SK-N-SH treated with all-trans-retinoic acid at 6 μM for 48 hours (cell line): ENCODE measurements at regions not wholly inside any gene's neighbourhood (a gene's known extent, or its start where the extent isn't known, plus 50 kb on each side); places are given as distances from the start of the nearest gene placed in this dataset.

ENCODE experiments used
- ATAC-seq: fragments of 200-7000 bp; cut with Tn5 transposase; 3 replicates; pipeline ENCODE4 v1.9.1; 2020; ENCODE audit warnings: mild to moderate bottlenecking, moderate library complexity
- ARNTL ChIP-seq: fragments of 450-650 bp; formaldehyde crosslinking; IDR thresholded peaks from 2 replicates; pipeline ENCODE4 v1.5.0; 2020; ENCODE audit warnings: low read depth, mild to moderate bottlenecking, moderate library complexity, borderline replicate concordance
- BACH2 ChIP-seq: fragments of 250-450 bp; sonication (Bioruptor Pico); IDR thresholded peaks from 2 replicates; pipeline ENCODE4 v1.9.0; 2021; ENCODE audit warnings: mild to moderate bottlenecking, borderline replicate concordance
- CSDC2 ChIP-seq: fragments of 250-450 bp; sonication (Bioruptor Pico); IDR thresholded peaks from 2 replicates; pipeline ENCODE4 v1.5.0; 2020; ENCODE audit warnings: mild to moderate bottlenecking, moderate library complexity
- ESRRG ChIP-seq: fragments of 250-450 bp; sonication (Bioruptor Pico); IDR thresholded peaks from 2 replicates; pipeline ENCODE4 v1.6.1; 2021; ENCODE audit warnings: mild to moderate bottlenecking
- GLIS3 ChIP-seq: fragments of 250-450 bp; sonication (Bioruptor Pico); IDR thresholded peaks from 2 replicates; pipeline ENCODE4 v1.5.0; 2020; ENCODE audit warnings: mild to moderate bottlenecking, moderate library complexity
- ISL1 ChIP-seq: fragments of 250-450 bp; sonication (Bioruptor Pico); IDR thresholded peaks from 2 replicates; pipeline ENCODE4 v2.1.2; 2022; ENCODE audit warnings: mild to moderate bottlenecking, moderate library complexity
- OSR1 ChIP-seq: fragments of 250-450 bp; sonication (Bioruptor Pico); IDR thresholded peaks from 2 replicates; pipeline ENCODE4 v1.8.0; 2022; ENCODE audit warnings: moderate library complexity, mild to moderate bottlenecking, inconsistent platforms
- PPARA ChIP-seq: fragments of 250-450 bp; sonication (Bioruptor Pico); IDR thresholded peaks from 2 replicates; pipeline ENCODE4 v1.5.0; 2020; ENCODE audit warnings: mild to moderate bottlenecking, borderline replicate concordance
- RARB ChIP-seq: fragments of 250-450 bp; sonication (Bioruptor Pico); IDR thresholded peaks from 2 replicates; pipeline ENCODE4 v1.8.0; 2021; ENCODE audit warnings: mild to moderate bottlenecking, moderate library complexity
- SNAI2 ChIP-seq: fragments of 250-450 bp; sonication (Bioruptor Pico); IDR thresholded peaks from 2 replicates; pipeline ENCODE4 v1.5.0; 2020; ENCODE audit warnings: mild to moderate bottlenecking, moderate library complexity
- TCF4 ChIP-seq: fragments of 250-450 bp; sonication (Bioruptor Pico); IDR thresholded peaks from 2 replicates; pipeline ENCODE4 v1.8.0; 2021; ENCODE audit warnings: mild to moderate bottlenecking, moderate library complexity, borderline replicate concordance
- TOX ChIP-seq: fragments of 250-450 bp; sonication (Bioruptor Pico); IDR thresholded peaks from 2 replicates; pipeline ENCODE4 v1.8.0; 2021; ENCODE audit warnings: mild to moderate bottlenecking, moderate library complexity, borderline replicate concordance
- ZC3H10 ChIP-seq: fragments of 250-450 bp; sonication (Bioruptor Pico); IDR thresholded peaks from 2 replicates; pipeline ENCODE4 v1.5.1; 2021; ENCODE audit warnings: mild to moderate bottlenecking, moderate library complexity
- ZFP3 ChIP-seq: fragments of 250-450 bp; sonication (Bioruptor Pico); IDR thresholded peaks from 2 replicates; pipeline ENCODE4 v1.5.0; 2020; ENCODE audit warnings: mild to moderate bottlenecking, moderate library complexity
- ZFP30 ChIP-seq: fragments of 450-650 bp; formaldehyde crosslinking; IDR thresholded peaks from 2 replicates; pipeline ENCODE4 v1.5.0; 2022; ENCODE audit warnings: mild to moderate bottlenecking, moderate library complexity
- ZNF565 ChIP-seq: fragments of 450-650 bp; formaldehyde crosslinking; conservative IDR thresholded peaks from 2 replicates; pipeline ENCODE4 v1.5.0; 2020; ENCODE audit warnings: low read depth, mild to moderate bottlenecking, moderate library complexity
- ZNF70 ChIP-seq: fragments of 450-650 bp; formaldehyde crosslinking; IDR thresholded peaks from 2 replicates; pipeline ENCODE4 v1.5.0; 2020; ENCODE audit warnings: mild to moderate bottlenecking, moderate library complexity
- ZNF8 ChIP-seq: fragments of 450-650 bp; formaldehyde crosslinking; IDR thresholded peaks from 2 replicates; pipeline ENCODE4 v1.5.0; 2020; ENCODE audit warnings: mild to moderate bottlenecking, moderate library complexity
- TF ChIP-seq, protein P1 (sequence below): fragments of 250-450 bp; sonication (Bioruptor Pico); IDR thresholded peaks from 2 replicates; pipeline ENCODE4 v1.5.0; 2020; ENCODE audit warnings: mild to moderate bottlenecking, moderate library complexity
- TF ChIP-seq, protein P2 (sequence below): fragments of 250-450 bp; sonication (Bioruptor Pico); IDR thresholded peaks from 2 replicates; pipeline ENCODE4 v1.5.1; 2020; ENCODE audit warnings: low read depth, mild to moderate bottlenecking, moderate library complexity
- TF ChIP-seq, protein P3 (sequence below): fragments of 250-450 bp; sonication (Bioruptor Pico); IDR thresholded peaks from 2 replicates; pipeline ENCODE4 v1.5.1; 2021; ENCODE audit warnings: mild to moderate bottlenecking, moderate library complexity
- TF ChIP-seq, protein P4 (sequence below): fragments of 250-450 bp; sonication (Bioruptor Pico); IDR thresholded peaks from 2 replicates; pipeline ENCODE4 v1.8.0; 2020; ENCODE audit warnings: mild to moderate bottlenecking, moderate library complexity, borderline replicate concordance

DNA sequence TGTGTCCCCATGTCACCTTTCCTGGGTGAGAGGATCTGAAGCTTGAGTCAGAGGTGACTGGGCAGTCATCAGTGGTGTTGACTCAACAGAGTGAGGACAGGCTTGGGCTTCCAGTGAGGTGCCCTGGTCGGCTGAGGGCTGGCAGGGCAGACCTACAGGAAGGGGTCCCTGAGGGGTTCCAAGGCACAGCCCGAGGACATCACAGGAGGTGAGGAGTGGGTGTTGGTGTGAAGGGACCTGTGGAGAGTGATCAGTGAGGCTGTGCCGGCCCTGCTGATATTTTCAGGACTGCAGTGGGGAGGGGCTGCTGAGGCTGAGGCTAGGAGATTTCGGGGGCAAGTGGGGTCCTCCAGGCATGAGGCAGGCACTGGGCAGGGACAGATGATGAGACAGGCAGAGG is 545.5 kb downstream of the TCERG1L start:
- TF ChIP-seq GLIS3 (CRISPR knock-in tag) (no peak), ISL1 (CRISPR knock-in tag) (no peak), TCF4 (CRISPR knock-in tag) (no peak), ZNF70 (no peak), BACH2 (CRISPR knock-in tag) (no peak), ESRRG (no peak), ZC3H10 (no peak), ZNF8 (CRISPR knock-in tag) (no peak), ZFP30 (CRISPR knock-in tag) (no peak), PPARA (CRISPR knock-in tag) (no peak), ZFP3 (CRISPR knock-in tag) (no peak), ARNTL (CRISPR knock-in tag) (no peak), CSDC2 (CRISPR knock-in tag) (no peak), SNAI2 (CRISPR knock-in tag) (no peak)
- TF ChIP-seq, protein P1, sequence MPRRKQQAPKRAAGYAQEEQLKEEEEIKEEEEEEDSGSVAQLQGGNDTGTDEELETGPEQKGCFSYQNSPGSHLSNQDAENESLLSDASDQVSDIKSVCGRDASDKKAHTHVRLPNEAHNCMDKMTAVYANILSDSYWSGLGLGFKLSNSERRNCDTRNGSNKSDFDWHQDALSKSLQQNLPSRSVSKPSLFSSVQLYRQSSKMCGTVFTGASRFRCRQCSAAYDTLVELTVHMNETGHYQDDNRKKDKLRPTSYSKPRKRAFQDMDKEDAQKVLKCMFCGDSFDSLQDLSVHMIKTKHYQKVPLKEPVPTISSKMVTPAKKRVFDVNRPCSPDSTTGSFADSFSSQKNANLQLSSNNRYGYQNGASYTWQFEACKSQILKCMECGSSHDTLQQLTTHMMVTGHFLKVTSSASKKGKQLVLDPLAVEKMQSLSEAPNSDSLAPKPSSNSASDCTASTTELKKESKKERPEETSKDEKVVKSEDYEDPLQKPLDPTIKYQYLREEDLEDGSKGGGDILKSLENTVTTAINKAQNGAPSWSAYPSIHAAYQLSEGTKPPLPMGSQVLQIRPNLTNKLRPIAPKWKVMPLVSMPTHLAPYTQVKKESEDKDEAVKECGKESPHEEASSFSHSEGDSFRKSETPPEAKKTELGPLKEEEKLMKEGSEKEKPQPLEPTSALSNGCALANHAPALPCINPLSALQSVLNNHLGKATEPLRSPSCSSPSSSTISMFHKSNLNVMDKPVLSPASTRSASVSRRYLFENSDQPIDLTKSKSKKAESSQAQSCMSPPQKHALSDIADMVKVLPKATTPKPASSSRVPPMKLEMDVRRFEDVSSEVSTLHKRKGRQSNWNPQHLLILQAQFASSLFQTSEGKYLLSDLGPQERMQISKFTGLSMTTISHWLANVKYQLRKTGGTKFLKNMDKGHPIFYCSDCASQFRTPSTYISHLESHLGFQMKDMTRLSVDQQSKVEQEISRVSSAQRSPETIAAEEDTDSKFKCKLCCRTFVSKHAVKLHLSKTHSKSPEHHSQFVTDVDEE (CRISPR knock-in tag) = no peak
- TF ChIP-seq, protein P2, sequence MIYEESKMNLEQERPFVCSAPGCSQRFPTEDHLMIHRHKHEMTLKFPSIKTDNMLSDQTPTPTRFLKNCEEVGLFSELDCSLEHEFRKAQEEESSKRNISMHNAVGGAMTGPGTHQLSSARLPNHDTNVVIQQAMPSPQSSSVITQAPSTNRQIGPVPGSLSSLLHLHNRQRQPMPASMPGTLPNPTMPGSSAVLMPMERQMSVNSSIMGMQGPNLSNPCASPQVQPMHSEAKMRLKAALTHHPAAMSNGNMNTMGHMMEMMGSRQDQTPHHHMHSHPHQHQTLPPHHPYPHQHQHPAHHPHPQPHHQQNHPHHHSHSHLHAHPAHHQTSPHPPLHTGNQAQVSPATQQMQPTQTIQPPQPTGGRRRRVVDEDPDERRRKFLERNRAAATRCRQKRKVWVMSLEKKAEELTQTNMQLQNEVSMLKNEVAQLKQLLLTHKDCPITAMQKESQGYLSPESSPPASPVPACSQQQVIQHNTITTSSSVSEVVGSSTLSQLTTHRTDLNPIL = no peak
- TF ChIP-seq, protein P3, sequence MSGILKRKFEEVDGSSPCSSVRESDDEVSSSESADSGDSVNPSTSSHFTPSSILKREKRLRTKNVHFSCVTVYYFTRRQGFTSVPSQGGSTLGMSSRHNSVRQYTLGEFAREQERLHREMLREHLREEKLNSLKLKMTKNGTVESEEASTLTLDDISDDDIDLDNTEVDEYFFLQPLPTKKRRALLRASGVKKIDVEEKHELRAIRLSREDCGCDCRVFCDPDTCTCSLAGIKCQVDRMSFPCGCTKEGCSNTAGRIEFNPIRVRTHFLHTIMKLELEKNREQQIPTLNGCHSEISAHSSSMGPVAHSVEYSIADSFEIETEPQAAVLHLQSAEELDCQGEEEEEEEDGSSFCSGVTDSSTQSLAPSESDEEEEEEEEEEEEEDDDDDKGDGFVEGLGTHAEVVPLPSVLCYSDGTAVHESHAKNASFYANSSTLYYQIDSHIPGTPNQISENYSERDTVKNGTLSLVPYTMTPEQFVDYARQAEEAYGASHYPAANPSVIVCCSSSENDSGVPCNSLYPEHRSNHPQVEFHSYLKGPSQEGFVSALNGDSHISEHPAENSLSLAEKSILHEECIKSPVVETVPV (CRISPR knock-in tag) = no peak
- ATAC-seq = no peak

DNA sequence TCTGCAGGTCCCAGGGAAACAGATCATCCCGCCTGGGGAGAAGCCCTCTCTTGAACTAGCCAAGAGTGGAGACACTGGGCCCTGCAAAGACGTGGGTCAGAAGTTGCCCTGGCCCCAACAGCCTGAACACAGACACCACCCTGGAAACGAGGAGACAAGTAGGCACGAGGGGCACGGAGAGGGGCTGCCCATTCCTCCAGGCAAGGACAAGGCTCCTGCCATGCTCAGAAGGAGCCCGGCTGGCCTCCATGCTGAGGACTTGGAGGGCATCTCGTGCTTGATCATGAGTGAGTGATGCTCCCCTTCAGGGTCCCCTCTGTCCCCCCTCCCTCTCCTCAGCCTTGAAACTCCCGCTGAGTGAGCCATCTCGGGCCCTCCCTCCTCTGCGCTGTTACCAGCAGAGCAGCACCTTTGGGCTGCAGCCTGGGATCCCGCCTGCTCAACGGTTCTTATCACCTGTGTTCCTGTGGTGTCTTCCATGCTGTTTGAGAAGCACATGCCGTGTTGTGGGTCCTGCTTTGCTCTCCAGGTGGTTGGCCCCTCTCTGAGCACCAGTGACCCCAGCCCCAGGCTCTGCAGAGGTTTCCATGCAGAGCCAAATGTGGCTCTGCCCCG is 544.3 kb downstream of the TCERG1L start:
- ATAC-seq = no peak
- TF ChIP-seq TOX (CRISPR knock-in tag) = no peak
- TF ChIP-seq OSR1 (CRISPR knock-in tag) = no peak
- TF ChIP-seq, protein P3 (CRISPR knock-in tag) = no peak
- TF ChIP-seq SNAI2 (CRISPR knock-in tag) = no peak
- no peak for TF ChIP-seq ZNF70
- TF ChIP-seq PPARA (CRISPR knock-in tag) = no peak
- TF ChIP-seq, protein P2 = no peak
- no peak for TF ChIP-seq RARB (CRISPR knock-in tag)
- no peak for TF ChIP-seq ISL1 (CRISPR knock-in tag)
- TF ChIP-seq BACH2 (CRISPR knock-in tag) = no peak
- no peak for TF ChIP-seq ZFP30 (CRISPR knock-in tag)
- TF ChIP-seq, protein P4, sequence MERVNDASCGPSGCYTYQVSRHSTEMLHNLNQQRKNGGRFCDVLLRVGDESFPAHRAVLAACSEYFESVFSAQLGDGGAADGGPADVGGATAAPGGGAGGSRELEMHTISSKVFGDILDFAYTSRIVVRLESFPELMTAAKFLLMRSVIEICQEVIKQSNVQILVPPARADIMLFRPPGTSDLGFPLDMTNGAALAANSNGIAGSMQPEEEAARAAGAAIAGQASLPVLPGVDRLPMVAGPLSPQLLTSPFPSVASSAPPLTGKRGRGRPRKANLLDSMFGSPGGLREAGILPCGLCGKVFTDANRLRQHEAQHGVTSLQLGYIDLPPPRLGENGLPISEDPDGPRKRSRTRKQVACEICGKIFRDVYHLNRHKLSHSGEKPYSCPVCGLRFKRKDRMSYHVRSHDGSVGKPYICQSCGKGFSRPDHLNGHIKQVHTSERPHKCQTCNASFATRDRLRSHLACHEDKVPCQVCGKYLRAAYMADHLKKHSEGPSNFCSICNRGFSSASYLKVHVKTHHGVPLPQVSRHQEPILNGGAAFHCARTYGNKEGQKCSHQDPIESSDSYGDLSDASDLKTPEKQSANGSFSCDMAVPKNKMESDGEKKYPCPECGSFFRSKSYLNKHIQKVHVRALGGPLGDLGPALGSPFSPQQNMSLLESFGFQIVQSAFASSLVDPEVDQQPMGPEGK (CRISPR knock-in tag) = no peak
- no peak for TF ChIP-seq ZNF565 (CRISPR knock-in tag)
- no peak for TF ChIP-seq ZNF8 (CRISPR knock-in tag)
- TF ChIP-seq TCF4 (CRISPR knock-in tag) = no peak
- no peak for TF ChIP-seq ARNTL (CRISPR knock-in tag)
- TF ChIP-seq ZFP3 (CRISPR knock-in tag) = no peak
